Endothelial cell of umbilical vein (primary cell): ENCODE measurements at regions not wholly inside any gene's neighbourhood (a gene's known extent, or its start where the extent isn't known, plus 50 kb on each side); places are given as distances from the start of the nearest gene placed in this dataset.

ENCODE experiments used
- BruUV-seq: library from RNA; stranded (reverse); fragments of 400-500 nt; replicated peaks from 2 replicates; lab custom pipeline; 2021; lab: Mats Ljungman, UMichigan
- CTCF ChIA-PET: fragments of 300-600, 350-600 bp; sonication (Branson Sonifier 250); formaldehyde crosslinking; loops from one replicate; lab custom pipeline; 2021; ENCODE audit warnings: antibody characterized with exemption, inconsistent platforms; lab: Charles Lee
- POLR2A ChIA-PET: fragments of 300-600, 350-600 bp; sonication (Branson Sonifier 250); formaldehyde crosslinking; loops from one replicate; lab custom pipeline; 2021; ENCODE audit warnings: antibody characterized with exemption, inconsistent platforms; lab: Charles Lee
- DNase-seq: peaks from one replicate; pipeline ENCODE4 v3.0.0-alpha.2; 2011; ENCODE audit warnings: low read depth, low spot score
- FAIRE-seq: peaks from 2 replicates; lab custom pipeline; 2011; peaks lifted over from hg19 to GRCh38; lab: Jason Lieb, UNC
- H2AFZ ChIP-seq: 2 replicates; pipeline ENCODE4 v1.6.0; 2012; ENCODE audit warnings: low read depth, low read length, control low read depth, inconsistent platforms
- H3K27ac ChIP-seq: 2 replicates; pipeline ENCODE4 v1.5.1; 2011; ENCODE audit warnings: low read depth, mild to moderate bottlenecking, control low read depth, low read length, moderate library complexity; ENCODE audit not compliant: insufficient read depth
- H3K27me3 ChIP-seq, 2 experiments: 2 replicates each; pipeline versions ENCODE4 v1.6.0 to v1.6.1; 2011; ENCODE audit warnings: low read length in 2 of 2, mixed read lengths in 1 of 2; ENCODE audit not compliant: control insufficient read depth in 2 of 2, insufficient read depth in 2 of 2
- H3K36me3 ChIP-seq, 2 experiments: 2 replicates in 1 of 2; 3 replicates in 1 of 2; pipeline ENCODE4 v1.5.1; 2011; ENCODE audit warnings: low read length in 2 of 2, mild to moderate bottlenecking in 1 of 2, moderate library complexity in 1 of 2; ENCODE audit not compliant: control insufficient read depth in 2 of 2, insufficient read depth in 2 of 2; ENCODE audit errors: extremely low read depth in 1 of 2
- H3K4me1 ChIP-seq: 3 replicates; pipeline ENCODE4 v1.5.1; 2011; ENCODE audit warnings: mild to moderate bottlenecking, low read length; ENCODE audit not compliant: control insufficient read depth, insufficient read depth; ENCODE audit errors: extremely low read depth
- H3K4me2 ChIP-seq: 2 replicates; pipeline ENCODE4 v1.6.1; 2011; ENCODE audit warnings: low read length, control low read depth, mixed read lengths; ENCODE audit not compliant: insufficient read depth
- H3K4me3 ChIP-seq, 3 experiments: fragments of 200-600 bp in 1 of 3; sonication (generic), shearing (Covaris generic) in 1 of 3; replicated peaks in 1 of 3; 2 replicates each; pipeline ENCODE4 v1.5.1; 2011 to 2016; ENCODE audit warnings: control low read depth in 3 of 3, low read length in 3 of 3, mild to moderate bottlenecking in 2 of 3, inconsistent platforms in 1 of 3, low read depth in 1 of 3, moderate library complexity in 1 of 3; ENCODE audit not compliant: insufficient read depth in 1 of 3
- H3K79me2 ChIP-seq: 2 replicates; pipeline ENCODE4 v1.6.0; 2012; ENCODE audit warnings: low read length, inconsistent platforms; ENCODE audit not compliant: control insufficient read depth, insufficient read depth
- H3K9ac ChIP-seq: replicated peaks from 2 replicates; pipeline ENCODE3; 2011; ENCODE audit warnings: low read length, control low read depth; ENCODE audit not compliant: insufficient read depth; ENCODE audit errors: extremely low read depth
- H3K9me1 ChIP-seq: replicated peaks from 3 replicates; pipeline ENCODE4 v1.6.0; 2011; ENCODE audit warnings: mild to moderate bottlenecking, low read length; ENCODE audit not compliant: control insufficient read depth, insufficient read depth; ENCODE audit errors: extremely low read depth
- H3K9me3 ChIP-seq: replicated peaks from 2 replicates; pipeline ENCODE4 v1.5.1; 2012; ENCODE audit warnings: low read length, inconsistent platforms; ENCODE audit not compliant: control insufficient read depth, insufficient read depth
- H4K20me1 ChIP-seq: replicated peaks from 2 replicates; pipeline ENCODE3; 2011; ENCODE audit warnings: mild to moderate bottlenecking, low read length; ENCODE audit not compliant: control insufficient read depth, insufficient read depth; ENCODE audit errors: extremely low read depth
- CTCF ChIP-seq, 2 donors: IDR thresholded peaks; 1 replicate in 1 of 2; 2 replicates in 1 of 2; pipeline ENCODE4 v1.5.1; 2011; ENCODE audit warnings: low read length in 2 of 2, mild to moderate bottlenecking in 2 of 2, moderate library complexity in 2 of 2, control low read depth in 1 of 2, inconsistent platforms in 1 of 2, low read depth in 1 of 2; ENCODE audit not compliant: insufficient read depth in 1 of 2; ENCODE audit errors: extremely low read depth in 1 of 2
- EZH2 ChIP-seq: IDR thresholded peaks from 2 replicates; pipeline ENCODE4 v1.6.1; 2012; ENCODE audit warnings: borderline replicate concordance, low read depth, mild to moderate bottlenecking, moderate library complexity, low read length, inconsistent platforms; ENCODE audit not compliant: severe bottlenecking
- FOS ChIP-seq: IDR thresholded peaks from 2 replicates; pipeline ENCODE4 v1.6.1; 2011; ENCODE audit warnings: mild to moderate bottlenecking, low read length, moderate library complexity, borderline replicate concordance; ENCODE audit not compliant: insufficient read depth
- GATA2 ChIP-seq: IDR thresholded peaks from 2 replicates; pipeline ENCODE4 v1.7.0; 2011; ENCODE audit warnings: low read depth, mild to moderate bottlenecking, moderate library complexity, mixed read lengths, low read length; ENCODE audit not compliant: insufficient read length, insufficient read depth
- JUN ChIP-seq: IDR thresholded peaks from 2 replicates; pipeline ENCODE4 v1.6.1; 2011; ENCODE audit warnings: borderline replicate concordance, low read depth; ENCODE audit not compliant: insufficient read length, insufficient read depth
- MAX ChIP-seq: IDR thresholded peaks from 2 replicates; pipeline ENCODE4 v1.6.1; 2011; ENCODE audit not compliant: insufficient read depth, insufficient read length
- MYC ChIP-seq: IDR thresholded peaks from one replicate; pipeline ENCODE4 v1.6.1; 2011; ENCODE audit warnings: mild to moderate bottlenecking, low read depth, low read length
- POLR2A ChIP-seq: IDR thresholded peaks from 2 replicates; pipeline ENCODE4 v1.6.1; 2012; ENCODE audit warnings: low read depth, mild to moderate bottlenecking, control low read depth, low read length
- POLR2AphosphoS5 ChIP-seq: IDR thresholded peaks from 2 replicates; pipeline ENCODE4 v1.6.1; 2012; ENCODE audit warnings: low read depth, mild to moderate bottlenecking, control low read depth, low read length, moderate library complexity; ENCODE audit not compliant: insufficient read depth
- dilution Hi-C: fragments of 300-500 bp; cut with MboI; formaldehyde crosslinking; loops from one replicate; pipeline ENCODE4 v1.15.0; 2019; ENCODE audit warnings: low sequenced_read_pairs; ENCODE audit not compliant: extremely low pct_ligation_motif_present
- intact Hi-C: fragments of 100-400 bp; cut with micrococcal nuclease; formaldehyde crosslinking; loops from one replicate; pipeline ENCODE4 v1.10.0; 2022

- Histone ChIP-seq H3K9me1 (no peaks in the 10 kb centered on the region), H3K4me1 (no peaks in the 10 kb centered on the region), H3K4me2 (no peak overlapping the region), H3K9me3 (no peaks in the 10 kb centered on the region), H3K9ac (no peak overlapping the region), H2AFZ (no peak overlapping the region), H3K27ac (no peak overlapping the region), H4K20me1 (no peaks in the 10 kb centered on the region), H3K36me3 (no peaks in the 10 kb centered on the region), H3K4me3 (no peak overlapping the region), H3K27me3 (no peaks in the 10 kb centered on the region), H3K79me2 (no peaks in the 10 kb centered on the region)
- POLR2A ChIA-PET: no interaction called here
- TF ChIP-seq POLR2A (no peak), GATA2 (no peak), MYC (no peak)
- no peak for FAIRE-seq
- intact Hi-C loops (no loop called here), dilution Hi-C loops (no loop called here)
- no TSS peak for BruUV-seq
- DNase-seq: no peak
- CTCF ChIA-PET: interaction anchor here (2.2 to 3.9 kb wide), 2 partner anchors 551 to 860 kb away, joined by 5 to 12 read pairs; no protein-coding TSS in a partner anchor
Measured at GRCh38 chr1:60831780-60832179, 250.6 kb upstream of the NFIA start.

- TF ChIP-seq POLR2AphosphoS5 (no peak), GATA2 (no peak), EZH2 (no peak), FOS (no peak), MYC (no peak), JUN (no peak), MAX (no peak), POLR2A (no peak), CTCF (IDR thresholded peaks at IDR 0.05; ENCODE audit: extremely low read depth in 1 of 2, insufficient read depth in 1 of 2, low read depth in 1 of 2, low read length in 2 of 2) (no peak)
- ChIA-PET POLR2A (no interaction called here), CTCF (interaction anchor here (1.0 kb wide), 1 partner anchor 560 kb away, joined by 3 read pairs; no protein-coding TSS in a partner anchor)
- FAIRE-seq (no peak), DNase-seq (no peak)
- Histone ChIP-seq H3K9me3 (no peaks in the 10 kb centered on the region), H3K27me3 (no peaks in the 10 kb centered on the region), H3K9ac (no peak overlapping the region), H3K9me1 (no peaks in the 10 kb centered on the region), H3K4me3 (no peak overlapping the region), H2AFZ (no peak overlapping the region), H3K4me1 (no peaks in the 10 kb centered on the region), H3K27ac (no peak overlapping the region), H4K20me1 (no peaks in the 10 kb centered on the region), H3K36me3 (no peaks in the 10 kb centered on the region), H3K4me2 (no peak overlapping the region), H3K79me2 (no peaks in the 10 kb centered on the region)
- BruUV-seq: no TSS peak
- intact Hi-C loops (loop anchor here (5.0 kb wide), 1 partner anchor 547 kb away; no protein-coding TSS in a partner anchor), dilution Hi-C loops (no loop called here)
Measured at GRCh38 chr1:60828944-60829343, 253.4 kb upstream of the NFIA start.
